HepG2 (cell line): ENCODE measurements at regions not wholly inside any gene's neighbourhood (a gene's known extent, or its start where the extent isn't known, plus 50 kb on each side); places are given as distances from the start of the nearest gene placed in this dataset.

Experiments
- ATAC-seq: fragments of 200-7000 bp; cut with Tn5 transposase; 3 replicates; pipeline ENCODE4 v1.9.1; 2020; ENCODE audit warnings: mild to moderate bottlenecking, moderate library complexity
- BruUV-seq: library from RNA; stranded (reverse); fragments of 400-500 nt; replicated peaks from 2 replicates; lab custom pipeline; 2021; lab: Mats Ljungman, UMichigan
- CTCF ChIA-PET: fragments of 300-600 bp; formaldehyde crosslinking; extraction: SDS; loops from one replicate; lab custom pipeline; 2021; ENCODE audit warnings: low total read pairs, inconsistent platforms, low intra/inter-chr PET ratio; lab: Yijun Ruan, JAX
- POLR2A ChIA-PET: fragments of 350-600 bp; sonication (Branson Sonifier 250); formaldehyde crosslinking; loops from one replicate; lab custom pipeline; 2020; ENCODE audit warnings: antibody characterized with exemption, inconsistent platforms; lab: Yijun Ruan, JAX
- DNase-seq: peaks from one replicate; pipeline ENCODE4 v3.0.0-alpha.2; 2015; ENCODE audit warnings: low spot score
- FAIRE-seq: peaks from 3 replicates; lab custom pipeline; 2011; peaks lifted over from hg19 to GRCh38; lab: Jason Lieb, UNC
- H2AFZ ChIP-seq: one replicate; pipeline ENCODE4 v1.6.1; 2011; ENCODE audit warnings: low read length, inconsistent platforms
- H3K27ac ChIP-seq: fragments of 300-600 bp; 3 replicates; pipeline ENCODE4 v1.8.0; 2011; ENCODE audit warnings: mixed run types, mild to moderate bottlenecking, mixed read lengths, low read length, inconsistent platforms; ENCODE audit not compliant: insufficient read depth; ENCODE audit errors: extremely low read length
- H3K27me3 ChIP-seq, 2 experiments: fragments of 200-600 bp in 1 of 2; 2 replicates in 1 of 2; 3 replicates in 1 of 2; pipeline versions ENCODE4 v1.6.0 to v1.8.0; 2011; ENCODE audit warnings: low read length in 2 of 2, mild to moderate bottlenecking in 2 of 2, moderate library complexity in 2 of 2, inconsistent platforms in 1 of 2; ENCODE audit not compliant: insufficient read depth in 2 of 2, control insufficient read depth in 1 of 2
- H3K36me3 ChIP-seq, 2 experiments: fragments of 200-600 bp in 1 of 2; replicated peaks in 1 of 2; 2 replicates in 1 of 2; 3 replicates in 1 of 2; pipeline versions ENCODE4 v1.5.1 to v1.8.0; 2011; ENCODE audit warnings: low read length in 2 of 2, inconsistent platforms in 1 of 2; ENCODE audit not compliant: insufficient read depth in 2 of 2, control insufficient read depth in 1 of 2
- H3K4me1 ChIP-seq: 2 replicates; pipeline ENCODE4 v1.5.1; 2012; ENCODE audit warnings: low read length, inconsistent platforms; ENCODE audit not compliant: insufficient read depth
- H3K4me2 ChIP-seq: 2 replicates; pipeline ENCODE4 v1.6.0; 2011; ENCODE audit warnings: low read depth, low read length, inconsistent platforms
- H3K4me3 ChIP-seq, 3 experiments: fragments of 200-600 bp in 1 of 3; sonication (generic), shearing (Covaris generic) in 1 of 3; replicated peaks in 1 of 3; 2 replicates each; pipeline ENCODE4 v1.5.1; 2011 to 2016; ENCODE audit warnings: low read length in 3 of 3, inconsistent platforms in 2 of 3, low read depth in 2 of 3, mild to moderate bottlenecking in 2 of 3, control low read depth in 1 of 3, mixed read lengths in 1 of 3; ENCODE audit not compliant: insufficient read depth in 1 of 3
- H3K79me2 ChIP-seq: one replicate; pipeline ENCODE4 v1.6.1; 2011; ENCODE audit warnings: low read length, inconsistent platforms; ENCODE audit not compliant: insufficient read depth
- H3K9ac ChIP-seq: 2 replicates; pipeline ENCODE4 v1.6.0; 2011; ENCODE audit warnings: mild to moderate bottlenecking, low read depth, low read length, inconsistent platforms; ENCODE audit not compliant: insufficient read depth
- H3K9me3 ChIP-seq: 2 replicates; pipeline ENCODE4 v1.5.1; 2012; ENCODE audit warnings: mild to moderate bottlenecking, low read length
- H4K20me1 ChIP-seq: 2 replicates; pipeline ENCODE4 v1.6.0; 2011; ENCODE audit warnings: inconsistent platforms, mild to moderate bottlenecking, low read length, moderate library complexity; ENCODE audit not compliant: insufficient read depth
- CAMTA2 ChIP-seq: sonication (generic); formaldehyde crosslinking; IDR thresholded peaks from 2 replicates; pipeline ENCODE4 v1.4.0; 2020; ENCODE audit warnings: mild to moderate bottlenecking, missing genetic modification reagents, borderline replicate concordance
- ETV5 ChIP-seq: IDR thresholded peaks from 2 replicates; pipeline ENCODE4 v1.6.1; 2018; ENCODE audit warnings: missing biosample characterization, missing genetic modification reagents, inconsistent platforms, borderline replicate concordance
- GABPB1 ChIP-seq: IDR thresholded peaks from 2 replicates; pipeline ENCODE4 v1.6.1; 2016; ENCODE audit warnings: mild to moderate bottlenecking, missing genetic modification reagents, moderate library complexity, missing compliant biosample characterization
- HMGA1 ChIP-seq: sonication (generic); formaldehyde crosslinking; conservative IDR thresholded peaks from 2 replicates; pipeline ENCODE4 v1.4.0; 2020; ENCODE audit warnings: missing genetic modification reagents
- IRX3 ChIP-seq: sonication (generic); formaldehyde crosslinking; IDR thresholded peaks from 2 replicates; pipeline ENCODE4 v1.8.1; 2023; ENCODE audit warnings: mild to moderate bottlenecking, low read depth, missing genetic modification reagents, borderline replicate concordance
- JUNB ChIP-seq: sonication (generic); formaldehyde crosslinking; IDR thresholded peaks from 2 replicates; pipeline ENCODE4 v1.8.0; 2022; ENCODE audit warnings: missing genetic modification reagents, mild to moderate bottlenecking, borderline replicate concordance
- PHF21A ChIP-seq: sonication (generic); formaldehyde crosslinking; IDR thresholded peaks from 2 replicates; pipeline ENCODE4 v1.5.0; 2020; ENCODE audit warnings: mild to moderate bottlenecking, missing genetic modification reagents
- RFX5 ChIP-seq: IDR thresholded peaks from 2 replicates; pipeline ENCODE4 v1.6.1; 2011; ENCODE audit warnings: low read depth, low read length, improper control_type of control experiment
- SNAPC2 ChIP-seq: sonication (generic); formaldehyde crosslinking; IDR thresholded peaks from 2 replicates; pipeline ENCODE4 v1.8.1; 2022; ENCODE audit warnings: mild to moderate bottlenecking, missing genetic modification reagents
- SOX5 ChIP-seq: IDR thresholded peaks from 2 replicates; pipeline ENCODE4 v1.6.1; 2016; ENCODE audit warnings: borderline replicate concordance
- SOX6 ChIP-seq, 2 experiments: fragments of 450-650 bp in 1 of 2; sonication (generic) in 1 of 2; formaldehyde crosslinking in 1 of 2; IDR thresholded peaks; 2 replicates each; pipeline versions ENCODE4 v1.4.0 to v1.6.1; 2017 to 2020; ENCODE audit warnings: antibody characterized with exemption in 1 of 2, mild to moderate bottlenecking in 1 of 2, missing genetic modification reagents in 1 of 2
- XBP1 ChIP-seq: sonication (generic); formaldehyde crosslinking; IDR thresholded peaks from 2 replicates; pipeline ENCODE4 v1.5.0; 2020; ENCODE audit warnings: missing genetic modification reagents
- ZNF468 ChIP-seq: sonication (generic); formaldehyde crosslinking; IDR thresholded peaks from 2 replicates; pipeline ENCODE4 v1.8.0; 2022; ENCODE audit warnings: mild to moderate bottlenecking, moderate library complexity, missing genetic modification reagents
- ZNF619 ChIP-seq: sonication (generic); formaldehyde crosslinking; IDR thresholded peaks from 2 replicates; pipeline ENCODE4 v1.4.0; 2020; ENCODE audit warnings: mild to moderate bottlenecking, missing genetic modification reagents
- WGBS: methylation state at CpG from one replicate; pipeline ENCODE4 v1.1.6; 2017; ENCODE audit warnings: low lambda C conversion rate; 5-methylcytosine and 5-hydroxymethylcytosine counted together
- in situ Hi-C: cut with HindIII; loops from 2 replicates; pipeline ENCODE4 v1.10.0; 2017; ENCODE audit warnings: low pct_unique_long_range_greater_than_20kb; ENCODE audit not compliant: extremely low pct_ligation_motif_present
- intact Hi-C: fragments of 100-400 bp; cut with micrococcal nuclease; formaldehyde crosslinking; loops from one replicate; pipeline ENCODE4 v1.10.0; 2022; ENCODE audit not compliant: unreplicated experiment
- TF ChIP-seq, protein P1 (sequence below): sonication (generic); formaldehyde crosslinking; IDR thresholded peaks from 2 replicates; pipeline ENCODE4 v1.8.0; 2022; ENCODE audit warnings: missing genetic modification reagents, mild to moderate bottlenecking, moderate library complexity, borderline replicate concordance
- TF ChIP-seq, protein P2 (sequence below): sonication (generic); formaldehyde crosslinking; IDR thresholded peaks from 2 replicates; pipeline ENCODE4 v1.9.0; 2021; ENCODE audit warnings: mild to moderate bottlenecking, missing genetic modification reagents

DNA sequence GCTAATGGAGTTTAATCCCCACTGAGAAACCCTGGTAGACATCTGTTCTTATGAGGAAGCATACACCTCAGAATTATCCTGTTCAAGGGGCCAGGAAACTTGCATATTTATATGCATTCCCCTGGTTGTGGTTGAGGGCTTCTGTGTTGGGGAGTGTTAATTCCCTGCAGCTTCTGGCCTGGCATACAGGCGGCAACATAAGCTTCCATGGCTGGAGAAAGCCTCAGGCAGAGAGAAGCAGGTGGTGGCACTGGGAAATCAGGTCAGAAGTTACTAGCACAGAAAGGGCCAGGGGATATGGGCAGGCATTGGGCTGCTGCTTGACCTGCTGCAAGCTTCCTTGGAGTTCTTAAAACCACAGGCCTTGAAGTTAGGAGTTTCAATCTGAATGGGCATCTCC lies 166.1 kb upstream of the SEMA6A start:
- 60% methylated on average over 1 of the region's 1 CpG for WGBS
- Histone ChIP-seq H3K27ac (no peak overlapping the region), H3K4me2 (no peak overlapping the region), H3K4me1 (no peaks in the 10 kb centered on the region), H2AFZ (no peak overlapping the region), H3K79me2 (no peaks in the 10 kb centered on the region), H3K4me3 (no peak overlapping the region), H4K20me1 (no peaks in the 10 kb centered on the region), H3K9me3 (peaks cover 10% of the 10 kb centered on the region; the same call in 1 of the 2 replicates), H3K27me3 (peaks cover 2 to 23% of the 10 kb centered on the region in 2 experiments; a peak in 2 of 5 replicates), H3K9ac (no peak overlapping the region), H3K36me3 (no peaks in the 10 kb centered on the region)
- TF ChIP-seq IRX3 (CRISPR knock-in tag): no peak
- no peak for TF ChIP-seq HMGA1 (CRISPR knock-in tag)
- TF ChIP-seq PHF21A (CRISPR knock-in tag): no peak
- TF ChIP-seq RFX5: no peak
- TF ChIP-seq, protein P1, sequence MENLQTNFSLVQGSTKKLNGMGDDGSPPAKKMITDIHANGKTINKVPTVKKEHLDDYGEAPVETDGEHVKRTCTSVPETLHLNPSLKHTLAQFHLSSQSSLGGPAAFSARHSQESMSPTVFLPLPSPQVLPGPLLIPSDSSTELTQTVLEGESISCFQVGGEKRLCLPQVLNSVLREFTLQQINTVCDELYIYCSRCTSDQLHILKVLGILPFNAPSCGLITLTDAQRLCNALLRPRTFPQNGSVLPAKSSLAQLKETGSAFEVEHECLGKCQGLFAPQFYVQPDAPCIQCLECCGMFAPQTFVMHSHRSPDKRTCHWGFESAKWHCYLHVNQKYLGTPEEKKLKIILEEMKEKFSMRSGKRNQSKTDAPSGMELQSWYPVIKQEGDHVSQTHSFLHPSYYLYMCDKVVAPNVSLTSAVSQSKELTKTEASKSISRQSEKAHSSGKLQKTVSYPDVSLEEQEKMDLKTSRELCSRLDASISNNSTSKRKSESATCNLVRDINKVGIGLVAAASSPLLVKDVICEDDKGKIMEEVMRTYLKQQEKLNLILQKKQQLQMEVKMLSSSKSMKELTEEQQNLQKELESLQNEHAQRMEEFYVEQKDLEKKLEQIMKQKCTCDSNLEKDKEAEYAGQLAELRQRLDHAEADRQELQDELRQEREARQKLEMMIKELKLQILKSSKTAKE (CRISPR knock-in tag): no peak
- no peak for TF ChIP-seq XBP1
- no peak for TF ChIP-seq CAMTA2
- no peak for TF ChIP-seq ETV5 (CRISPR knock-in tag)
- TF ChIP-seq ZNF468 (CRISPR knock-in tag): no peak
- no peak for TF ChIP-seq ZNF619 (CRISPR knock-in tag)
- TF ChIP-seq SOX5: no peak
- TF ChIP-seq SNAPC2: no peak
- TF ChIP-seq, protein P2, sequence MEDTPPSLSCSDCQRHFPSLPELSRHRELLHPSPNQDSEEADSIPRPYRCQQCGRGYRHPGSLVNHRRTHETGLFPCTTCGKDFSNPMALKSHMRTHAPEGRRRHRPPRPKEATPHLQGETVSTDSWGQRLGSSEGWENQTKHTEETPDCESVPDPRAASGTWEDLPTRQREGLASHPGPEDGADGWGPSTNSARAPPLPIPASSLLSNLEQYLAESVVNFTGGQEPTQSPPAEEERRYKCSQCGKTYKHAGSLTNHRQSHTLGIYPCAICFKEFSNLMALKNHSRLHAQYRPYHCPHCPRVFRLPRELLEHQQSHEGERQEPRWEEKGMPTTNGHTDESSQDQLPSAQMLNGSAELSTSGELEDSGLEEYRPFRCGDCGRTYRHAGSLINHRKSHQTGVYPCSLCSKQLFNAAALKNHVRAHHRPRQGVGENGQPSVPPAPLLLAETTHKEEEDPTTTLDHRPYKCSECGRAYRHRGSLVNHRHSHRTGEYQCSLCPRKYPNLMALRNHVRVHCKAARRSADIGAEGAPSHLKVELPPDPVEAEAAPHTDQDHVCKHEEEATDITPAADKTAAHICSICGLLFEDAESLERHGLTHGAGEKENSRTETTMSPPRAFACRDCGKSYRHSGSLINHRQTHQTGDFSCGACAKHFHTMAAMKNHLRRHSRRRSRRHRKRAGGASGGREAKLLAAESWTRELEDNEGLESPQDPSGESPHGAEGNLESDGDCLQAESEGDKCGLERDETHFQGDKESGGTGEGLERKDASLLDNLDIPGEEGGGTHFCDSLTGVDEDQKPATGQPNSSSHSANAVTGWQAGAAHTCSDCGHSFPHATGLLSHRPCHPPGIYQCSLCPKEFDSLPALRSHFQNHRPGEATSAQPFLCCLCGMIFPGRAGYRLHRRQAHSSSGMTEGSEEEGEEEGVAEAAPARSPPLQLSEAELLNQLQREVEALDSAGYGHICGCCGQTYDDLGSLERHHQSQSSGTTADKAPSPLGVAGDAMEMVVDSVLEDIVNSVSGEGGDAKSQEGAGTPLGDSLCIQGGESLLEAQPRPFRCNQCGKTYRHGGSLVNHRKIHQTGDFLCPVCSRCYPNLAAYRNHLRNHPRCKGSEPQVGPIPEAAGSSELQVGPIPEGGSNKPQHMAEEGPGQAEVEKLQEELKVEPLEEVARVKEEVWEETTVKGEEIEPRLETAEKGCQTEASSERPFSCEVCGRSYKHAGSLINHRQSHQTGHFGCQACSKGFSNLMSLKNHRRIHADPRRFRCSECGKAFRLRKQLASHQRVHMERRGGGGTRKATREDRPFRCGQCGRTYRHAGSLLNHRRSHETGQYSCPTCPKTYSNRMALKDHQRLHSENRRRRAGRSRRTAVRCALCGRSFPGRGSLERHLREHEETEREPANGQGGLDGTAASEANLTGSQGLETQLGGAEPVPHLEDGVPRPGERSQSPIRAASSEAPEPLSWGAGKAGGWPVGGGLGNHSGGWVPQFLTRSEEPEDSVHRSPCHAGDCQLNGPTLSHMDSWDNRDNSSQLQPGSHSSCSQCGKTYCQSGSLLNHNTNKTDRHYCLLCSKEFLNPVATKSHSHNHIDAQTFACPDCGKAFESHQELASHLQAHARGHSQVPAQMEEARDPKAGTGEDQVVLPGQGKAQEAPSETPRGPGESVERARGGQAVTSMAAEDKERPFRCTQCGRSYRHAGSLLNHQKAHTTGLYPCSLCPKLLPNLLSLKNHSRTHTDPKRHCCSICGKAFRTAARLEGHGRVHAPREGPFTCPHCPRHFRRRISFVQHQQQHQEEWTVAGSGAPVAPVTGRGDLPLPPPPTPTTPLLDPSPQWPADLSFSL (CRISPR knock-in tag): no peak
- TF ChIP-seq GABPB1 (CRISPR knock-in tag): no peak
- no peak for TF ChIP-seq SOX6 (IDR thresholded peaks at IDR 0.05)
- TF ChIP-seq SOX6 (CRISPR knock-in tag; IDR thresholded peaks at IDR 0.05): no peak
- TF ChIP-seq JUNB (CRISPR knock-in tag): no peak
- FAIRE-seq (no peak), ATAC-seq (no peak), DNase-seq (no peak)
- intact Hi-C loops (no loop called here), in situ Hi-C loops (no loop called here)
- BruUV-seq: no TSS peak
- ChIA-PET CTCF (no interaction called here), POLR2A (no interaction called here)
